ENCODE measurements at regions not wholly inside any gene's neighbourhood (a gene's known extent, or its start where the extent isn't known, plus 50 kb on each side); places are given as distances from the start of the nearest gene placed in this dataset.

GRCh38 chr13:80215368-80215767, 125.6 kb downstream of the SPRY2 start:
- no peak overlapping the region for H3K27ac ChIP-seq (ENCODE audit: low read depth in 1 of 2, low read length in 1 of 2)
- no peaks in the 10 kb centered on the region for H3K9me3 ChIP-seq (ENCODE audit: control insufficient read depth in 2 of 2, insufficient read depth in 1 of 2, low read length in 1 of 2)
- no peaks in the 10 kb centered on the region for H3K27me3 ChIP-seq (ENCODE audit: control insufficient read depth in 2 of 2, insufficient read depth in 1 of 2, low read length in 1 of 2)
- no peaks in the 10 kb centered on the region for H3K4me1 ChIP-seq (ENCODE audit: control insufficient read depth in 2 of 2, insufficient read depth in 2 of 2, low read length in 2 of 2)
- no peak overlapping the region for H3K4me3 ChIP-seq (ENCODE audit: low read length in 2 of 2)
- H3K36me3 ChIP-seq (ENCODE audit: control insufficient read depth in 2 of 2, insufficient read depth in 2 of 2, low read length in 1 of 2): no peaks in the 10 kb centered on the region
- WGBS: 82% methylated on average over 3 of the region's 3 CpGs
- no peak for DNase-seq (ENCODE audit: low read depth in 6 of 9, low spot score in 9 of 9)

- Histone ChIP-seq H3K4me3 (ENCODE audit: low read length in 2 of 2) (no peak overlapping the region), H3K27ac (ENCODE audit: low read depth in 1 of 2, low read length in 1 of 2) (no peak overlapping the region), H3K36me3 (ENCODE audit: control insufficient read depth in 2 of 2, insufficient read depth in 2 of 2, low read length in 1 of 2) (no peaks in the 10 kb centered on the region), H3K27me3 (ENCODE audit: control insufficient read depth in 2 of 2, insufficient read depth in 1 of 2, low read length in 1 of 2) (no peaks in the 10 kb centered on the region), H3K4me1 (ENCODE audit: control insufficient read depth in 2 of 2, insufficient read depth in 2 of 2, low read length in 2 of 2) (no peaks in the 10 kb centered on the region), H3K9me3 (ENCODE audit: control insufficient read depth in 2 of 2, insufficient read depth in 1 of 2, low read length in 1 of 2) (no peaks in the 10 kb centered on the region)
- DNase-seq (ENCODE audit: low read depth in 6 of 9, low spot score in 9 of 9): no peak
- 98% methylated on average over 2 of the region's 2 CpGs for WGBS
Observed at GRCh38 chr13:80214521-80214991, 126.4 kb downstream of the SPRY2 start.

- Histone ChIP-seq H3K27ac (ENCODE audit: low read depth in 1 of 2, low read length in 1 of 2) (no peak overlapping the region), H3K27me3 (ENCODE audit: control insufficient read depth in 2 of 2, insufficient read depth in 1 of 2, low read length in 1 of 2) (no peaks in the 10 kb centered on the region), H3K36me3 (ENCODE audit: control insufficient read depth in 2 of 2, insufficient read depth in 2 of 2, low read length in 1 of 2) (no peaks in the 10 kb centered on the region), H3K4me1 (ENCODE audit: control insufficient read depth in 2 of 2, insufficient read depth in 2 of 2, low read length in 2 of 2) (no peaks in the 10 kb centered on the region), H3K4me3 (ENCODE audit: low read length in 2 of 2) (no peak overlapping the region), H3K9me3 (ENCODE audit: control insufficient read depth in 2 of 2, insufficient read depth in 1 of 2, low read length in 1 of 2) (no peaks in the 10 kb centered on the region)
- no peak for DNase-seq (ENCODE audit: low read depth in 6 of 9, low spot score in 9 of 9)
- WGBS: 79% methylated on average over 2 of the region's 2 CpGs
Observed at GRCh38 chr13:80214050-80214449, 126.9 kb downstream of the SPRY2 start.

- Histone ChIP-seq H3K36me3 (ENCODE audit: control insufficient read depth in 2 of 2, insufficient read depth in 2 of 2, low read length in 1 of 2) (no peaks in the 10 kb centered on the region), H3K27ac (ENCODE audit: low read depth in 1 of 2, low read length in 1 of 2) (no peak overlapping the region), H3K4me3 (ENCODE audit: low read length in 2 of 2) (no peak overlapping the region), H3K4me1 (ENCODE audit: control insufficient read depth in 2 of 2, insufficient read depth in 2 of 2, low read length in 2 of 2) (no peaks in the 10 kb centered on the region), H3K9me3 (ENCODE audit: control insufficient read depth in 2 of 2, insufficient read depth in 1 of 2, low read length in 1 of 2) (no peaks in the 10 kb centered on the region), H3K27me3 (ENCODE audit: control insufficient read depth in 2 of 2, insufficient read depth in 1 of 2, low read length in 1 of 2) (no peaks in the 10 kb centered on the region)
- no peak for DNase-seq (ENCODE audit: low read depth in 6 of 9, low spot score in 9 of 9)
- WGBS: 98% methylated on average over 2 of the region's 2 CpGs
Observed at GRCh38 chr13:80213201-80213600, 127.7 kb downstream of the SPRY2 start.

GRCh38 chr13:80211566-80211965, 129.4 kb downstream of the SPRY2 start:
- Histone ChIP-seq H3K4me1 (ENCODE audit: control insufficient read depth in 2 of 2, insufficient read depth in 2 of 2, low read length in 2 of 2) (no peaks in the 10 kb centered on the region), H3K27ac (ENCODE audit: low read depth in 1 of 2, low read length in 1 of 2) (no peak overlapping the region), H3K27me3 (ENCODE audit: control insufficient read depth in 2 of 2, insufficient read depth in 1 of 2, low read length in 1 of 2) (no peaks in the 10 kb centered on the region), H3K36me3 (ENCODE audit: control insufficient read depth in 2 of 2, insufficient read depth in 2 of 2, low read length in 1 of 2) (no peaks in the 10 kb centered on the region), H3K4me3 (ENCODE audit: low read length in 2 of 2) (no peak overlapping the region), H3K9me3 (ENCODE audit: control insufficient read depth in 2 of 2, insufficient read depth in 1 of 2, low read length in 1 of 2) (no peaks in the 10 kb centered on the region)
- WGBS: 97% methylated on average over 2 of the region's 2 CpGs
- no peak for DNase-seq (ENCODE audit: low read depth in 6 of 9, low spot score in 9 of 9)

GRCh38 chr13:80204642-80205041, 136.3 kb downstream of the SPRY2 start:
- no peak for DNase-seq (ENCODE audit: low read depth in 6 of 9, low spot score in 9 of 9)
- WGBS: 94% methylated on average over 2 of the region's 2 CpGs
- Histone ChIP-seq H3K27ac (ENCODE audit: low read depth in 1 of 2, low read length in 1 of 2) (no peak overlapping the region), H3K36me3 (ENCODE audit: control insufficient read depth in 2 of 2, insufficient read depth in 2 of 2, low read length in 1 of 2) (no peaks in the 10 kb centered on the region), H3K4me3 (ENCODE audit: low read length in 2 of 2) (no peak overlapping the region), H3K9me3 (ENCODE audit: control insufficient read depth in 2 of 2, insufficient read depth in 1 of 2, low read length in 1 of 2) (no peaks in the 10 kb centered on the region), H3K4me1 (ENCODE audit: control insufficient read depth in 2 of 2, insufficient read depth in 2 of 2, low read length in 2 of 2) (no peaks in the 10 kb centered on the region), H3K27me3 (ENCODE audit: control insufficient read depth in 2 of 2, insufficient read depth in 1 of 2, low read length in 1 of 2) (no peaks in the 10 kb centered on the region)

- no peaks in the 10 kb centered on the region for H3K36me3 ChIP-seq (ENCODE audit: control insufficient read depth in 2 of 2, insufficient read depth in 2 of 2, low read length in 1 of 2)
- WGBS: 94% methylated on average over 3 of the region's 3 CpGs
- no peak overlapping the region for H3K27ac ChIP-seq (ENCODE audit: low read depth in 1 of 2, low read length in 1 of 2)
- H3K9me3 ChIP-seq (ENCODE audit: control insufficient read depth in 2 of 2, insufficient read depth in 1 of 2, low read length in 1 of 2): no peaks in the 10 kb centered on the region
- no peaks in the 10 kb centered on the region for H3K27me3 ChIP-seq (ENCODE audit: control insufficient read depth in 2 of 2, insufficient read depth in 1 of 2, low read length in 1 of 2)
- no peak overlapping the region for H3K4me3 ChIP-seq (ENCODE audit: low read length in 2 of 2)
- H3K4me1 ChIP-seq (ENCODE audit: control insufficient read depth in 2 of 2, insufficient read depth in 2 of 2, low read length in 2 of 2): no peaks in the 10 kb centered on the region
- DNase-seq (ENCODE audit: low read depth in 6 of 9, low spot score in 9 of 9): no peak
Observed at GRCh38 chr13:80203496-80203895, 137.4 kb downstream of the SPRY2 start.

GRCh38 chr13:80201694-80202468, 139.0 kb downstream of the SPRY2 start:
- Histone ChIP-seq H3K4me1 (ENCODE audit: control insufficient read depth in 2 of 2, insufficient read depth in 2 of 2, low read length in 2 of 2) (no peaks in the 10 kb centered on the region), H3K9me3 (ENCODE audit: control insufficient read depth in 2 of 2, insufficient read depth in 1 of 2, low read length in 1 of 2) (no peaks in the 10 kb centered on the region), H3K36me3 (ENCODE audit: control insufficient read depth in 2 of 2, insufficient read depth in 2 of 2, low read length in 1 of 2) (no peaks in the 10 kb centered on the region), H3K27ac (ENCODE audit: low read depth in 1 of 2, low read length in 1 of 2) (no peak overlapping the region), H3K4me3 (ENCODE audit: low read length in 2 of 2) (no peak overlapping the region), H3K27me3 (ENCODE audit: control insufficient read depth in 2 of 2, insufficient read depth in 1 of 2, low read length in 1 of 2) (no peaks in the 10 kb centered on the region)
- WGBS: 96% methylated on average over 6 of the region's 6 CpGs
- DNase-seq (ENCODE audit: low read depth in 6 of 9, low spot score in 9 of 9): no peak

- Histone ChIP-seq H3K4me1 (ENCODE audit: control insufficient read depth in 2 of 2, insufficient read depth in 2 of 2, low read length in 2 of 2) (no peaks in the 10 kb centered on the region), H3K27ac (ENCODE audit: low read depth in 1 of 2, low read length in 1 of 2) (no peak overlapping the region), H3K4me3 (ENCODE audit: low read length in 2 of 2) (no peak overlapping the region), H3K27me3 (ENCODE audit: control insufficient read depth in 2 of 2, insufficient read depth in 1 of 2, low read length in 1 of 2) (no peaks in the 10 kb centered on the region), H3K36me3 (ENCODE audit: control insufficient read depth in 2 of 2, insufficient read depth in 2 of 2, low read length in 1 of 2) (no peaks in the 10 kb centered on the region), H3K9me3 (ENCODE audit: control insufficient read depth in 2 of 2, insufficient read depth in 1 of 2, low read length in 1 of 2) (no peaks in the 10 kb centered on the region)
- 67% methylated on average over 3 of the region's 3 CpGs for WGBS
- DNase-seq (ENCODE audit: low read depth in 6 of 9, low spot score in 9 of 9): no peak
Observed at GRCh38 chr13:80199585-80200292, 141.2 kb downstream of the SPRY2 start.

All from thymus (tissue), 11 donors.